ENCODE measurements at regions not wholly inside any gene's neighbourhood (a gene's known extent, or its start where the extent isn't known, plus 50 kb on each side); places are given as distances from the start of the nearest gene placed in this dataset.
"Not testable (repeated sequence)": the region's sequence is repeated elsewhere in the genome, so short reads cannot be mapped to it uniquely, and the experiment has no call there.

- DNase-seq, result no peak
These were observed 251.1 kb upstream of the RAB4A start for GRCh38 chr1:229019663-229020271.

- not testable (repeated sequence) for DNase-seq
These were observed 249.9 kb upstream of the RAB4A start for GRCh38 chr1:229021034-229021433.

GRCh38 chr1:229022595-229023333 is 248.1 kb upstream of the RAB4A start:
- no peak for DNase-seq

GRCh38 chr1:229023651-229024300 is 247.1 kb upstream of the RAB4A start:
- DNase-seq, result no peak

GRCh38 chr1:229024528-229025130 is 246.3 kb upstream of the RAB4A start:
- no peak for DNase-seq

GRCh38 chr1:229025576-229025975 is 245.3 kb upstream of the RAB4A start:
- no peak for DNase-seq

GRCh38 chr1:229027158-229027557 is 243.8 kb upstream of the RAB4A start:
- DNase-seq, result no peak

GRCh38 chr1:229027622-229028182 is 243.2 kb upstream of the RAB4A start:
- no peak for DNase-seq

- no peak for DNase-seq
These were observed 242.4 kb upstream of the RAB4A start for GRCh38 chr1:229028544-229028943.

- no peak for DNase-seq
These were observed 241.7 kb upstream of the RAB4A start for GRCh38 chr1:229028987-229029878.

- DNase-seq, result no peak
These were observed 241.1 kb upstream of the RAB4A start for GRCh38 chr1:229029879-229030235.

GRCh38 chr1:229030630-229031029 is 240.3 kb upstream of the RAB4A start:
- no peak for DNase-seq

GRCh38 chr1:229031061-229031460 is 239.8 kb upstream of the RAB4A start:
- no peak for DNase-seq

GRCh38 chr1:229031481-229032341 is 239.2 kb upstream of the RAB4A start:
- no peak for DNase-seq

- DNase-seq, result no peak
These were observed 238.5 kb upstream of the RAB4A start for GRCh38 chr1:229032375-229032774.

- DNase-seq, result no peak
These were observed 237.4 kb upstream of the RAB4A start for GRCh38 chr1:229033480-229033879.

- no peak for DNase-seq
These were observed 236.6 kb upstream of the RAB4A start for GRCh38 chr1:229034342-229034741.

GRCh38 chr1:229035054-229035747 is 235.7 kb upstream of the RAB4A start:
- DNase-seq, result no peak

- no peak for DNase-seq
These were observed 235.2 kb upstream of the RAB4A start for GRCh38 chr1:229035748-229036082.

GRCh38 chr1:229037806-229038405 is 233.0 kb upstream of the RAB4A start:
- no peak for DNase-seq
